ENCODE measurements at regions not wholly inside any gene's neighbourhood (a gene's known extent, or its start where the extent isn't known, plus 50 kb on each side); places are given as distances from the start of the nearest gene placed in this dataset.

DNA sequence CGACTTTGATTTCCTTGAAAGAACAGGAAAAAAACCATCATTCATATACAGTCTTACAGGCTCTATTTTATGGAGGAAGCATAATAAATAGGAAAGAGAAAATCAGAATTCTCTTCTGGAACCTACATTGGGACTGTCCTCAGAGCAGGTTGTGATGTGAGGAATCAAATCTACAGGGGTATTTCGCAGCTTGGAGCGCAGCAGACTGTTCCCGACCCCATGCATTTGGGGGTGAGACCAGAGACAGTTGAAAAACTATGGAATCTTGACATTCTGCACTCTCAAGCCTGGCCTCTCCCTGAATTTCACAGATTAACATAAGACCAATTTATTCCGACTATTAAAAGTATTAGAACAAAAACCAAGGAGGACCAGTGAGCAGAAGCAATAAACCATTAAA, 93.3 kb upstream of the PRSS58 start:
- no peak overlapping the region for H3K4me3 ChIP-seq (ENCODE audit: low read length)
- Mint-ChIP-seq H3K4me3 (no peak overlapping the region), H3K4me1 (ENCODE audit: low read depth) (peaks cover 39% of the 10 kb centered on the region), H3K36me3 (ENCODE audit: low read depth) (no peaks in the 10 kb centered on the region), H3K27ac (no peak overlapping the region), H3K27me3 (peaks cover 5% of the 10 kb centered on the region), H3K9me3 (no peaks in the 10 kb centered on the region)
- CTCF ChIA-PET: no interaction called here
- no peaks in the 10 kb centered on the region for H3K27me3 ChIP-seq (ENCODE audit: control insufficient read depth in 1 of 2, insufficient read depth in 2 of 2, low read length in 2 of 2)
- ATAC-seq (ENCODE audit: poor library complexity) (no peak), DNase-seq (no peak)
- POLR2A ChIA-PET: no interaction called here
- TF ChIP-seq, protein P1, sequence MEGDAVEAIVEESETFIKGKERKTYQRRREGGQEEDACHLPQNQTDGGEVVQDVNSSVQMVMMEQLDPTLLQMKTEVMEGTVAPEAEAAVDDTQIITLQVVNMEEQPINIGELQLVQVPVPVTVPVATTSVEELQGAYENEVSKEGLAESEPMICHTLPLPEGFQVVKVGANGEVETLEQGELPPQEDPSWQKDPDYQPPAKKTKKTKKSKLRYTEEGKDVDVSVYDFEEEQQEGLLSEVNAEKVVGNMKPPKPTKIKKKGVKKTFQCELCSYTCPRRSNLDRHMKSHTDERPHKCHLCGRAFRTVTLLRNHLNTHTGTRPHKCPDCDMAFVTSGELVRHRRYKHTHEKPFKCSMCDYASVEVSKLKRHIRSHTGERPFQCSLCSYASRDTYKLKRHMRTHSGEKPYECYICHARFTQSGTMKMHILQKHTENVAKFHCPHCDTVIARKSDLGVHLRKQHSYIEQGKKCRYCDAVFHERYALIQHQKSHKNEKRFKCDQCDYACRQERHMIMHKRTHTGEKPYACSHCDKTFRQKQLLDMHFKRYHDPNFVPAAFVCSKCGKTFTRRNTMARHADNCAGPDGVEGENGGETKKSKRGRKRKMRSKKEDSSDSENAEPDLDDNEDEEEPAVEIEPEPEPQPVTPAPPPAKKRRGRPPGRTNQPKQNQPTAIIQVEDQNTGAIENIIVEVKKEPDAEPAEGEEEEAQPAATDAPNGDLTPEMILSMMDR (IDR thresholded peaks at IDR 0.05): no peak
- peaks cover 23% of the 10 kb centered on the region for H3K4me1 ChIP-seq (ENCODE audit: insufficient read depth, low read length)
- no peaks in the 10 kb centered on the region for H3K36me3 ChIP-seq (ENCODE audit: insufficient read depth, low read length)
- no peak overlapping the region for H3K27ac ChIP-seq (ENCODE audit: low read depth in 1 of 2, low read length in 2 of 2)
- intact Hi-C loops (cut with DNase I, micrococcal nuclease): no loop called here
- no peaks in the 10 kb centered on the region for H3K9me3 ChIP-seq (ENCODE audit: control insufficient read depth in 1 of 2, insufficient read depth in 1 of 2, low read length in 2 of 2)

- DNase-seq: no peak
- Histone ChIP-seq H3K4me1 (ENCODE audit: insufficient read depth, low read length) (peaks cover 22% of the 10 kb centered on the region), H3K4me3 (ENCODE audit: low read length) (no peak overlapping the region), H3K27ac (ENCODE audit: low read depth in 1 of 2, low read length in 2 of 2) (no peak overlapping the region), H3K9me3 (ENCODE audit: control insufficient read depth in 1 of 2, insufficient read depth in 1 of 2, low read length in 2 of 2) (no peaks in the 10 kb centered on the region), H3K36me3 (ENCODE audit: insufficient read depth, low read length) (no peaks in the 10 kb centered on the region), H3K27me3 (ENCODE audit: control insufficient read depth in 1 of 2, insufficient read depth in 2 of 2, low read length in 2 of 2) (no peaks in the 10 kb centered on the region)
- H3K27ac Mint-ChIP-seq: no peak overlapping the region
- TF ChIP-seq, protein P1 (IDR thresholded peaks at IDR 0.05): no peak
- H3K36me3 Mint-ChIP-seq (ENCODE audit: low read depth): no peaks in the 10 kb centered on the region
- peaks cover 28% of the 10 kb centered on the region for H3K4me1 Mint-ChIP-seq (ENCODE audit: low read depth)
- no peak overlapping the region for H3K4me3 Mint-ChIP-seq
- peaks cover 5% of the 10 kb centered on the region for H3K27me3 Mint-ChIP-seq
- ChIA-PET POLR2A (no interaction called here), CTCF (no interaction called here)
- intact Hi-C loops (cut with DNase I, micrococcal nuclease): no loop called here
- no peaks in the 10 kb centered on the region for H3K9me3 Mint-ChIP-seq
- ATAC-seq (ENCODE audit: poor library complexity): no peak
Observed at GRCh38 chr7:142349670-142350405, 92.0 kb upstream of the PRSS58 start.

DNA sequence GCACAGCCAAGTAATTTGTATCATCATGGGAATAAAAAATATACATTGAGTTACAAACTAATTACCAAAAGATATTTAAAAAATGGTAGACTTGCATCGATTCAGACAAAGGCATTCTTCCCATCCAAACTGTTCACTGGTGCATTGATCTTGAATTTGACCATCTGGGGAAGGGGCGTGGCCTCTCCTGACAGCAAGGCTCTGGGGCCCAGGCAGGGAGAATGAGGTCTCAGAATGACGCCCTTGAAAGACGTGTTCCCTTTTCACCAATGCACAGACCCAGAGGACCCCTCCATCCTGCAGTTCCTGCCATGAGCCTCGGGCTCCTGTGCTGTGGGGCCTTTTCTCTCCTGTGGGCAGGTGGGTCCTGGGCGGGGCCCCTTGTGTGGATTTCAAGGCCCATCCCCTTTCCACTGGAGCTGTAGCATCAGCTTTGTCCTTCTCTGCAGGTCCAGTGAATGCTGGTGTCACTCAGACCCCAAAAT, 91.1 kb upstream of the PRSS58 start:
- Histone ChIP-seq H3K9me3 (ENCODE audit: control insufficient read depth in 1 of 2, insufficient read depth in 1 of 2, low read length in 2 of 2) (no peaks in the 10 kb centered on the region), H3K4me3 (ENCODE audit: low read length) (no peak overlapping the region), H3K27ac (ENCODE audit: low read depth in 1 of 2, low read length in 2 of 2) (no peak overlapping the region), H3K27me3 (ENCODE audit: control insufficient read depth in 1 of 2, insufficient read depth in 2 of 2, low read length in 2 of 2) (no peaks in the 10 kb centered on the region), H3K36me3 (ENCODE audit: insufficient read depth, low read length) (no peaks in the 10 kb centered on the region), H3K4me1 (ENCODE audit: insufficient read depth, low read length) (peaks cover 18% of the 10 kb centered on the region)
- Mint-ChIP-seq H3K36me3 (ENCODE audit: low read depth) (no peaks in the 10 kb centered on the region), H3K27me3 (peaks cover 5% of the 10 kb centered on the region), H3K27ac (no peak overlapping the region), H3K4me1 (ENCODE audit: low read depth) (peaks cover 23% of the 10 kb centered on the region), H3K4me3 (no peak overlapping the region), H3K9me3 (no peaks in the 10 kb centered on the region)
- DNase-seq (no peak), ATAC-seq (ENCODE audit: poor library complexity) (no peak)
- ChIA-PET POLR2A (no interaction called here), CTCF (no interaction called here)
- TF ChIP-seq, protein P1 (IDR thresholded peaks at IDR 0.05): no peak
- intact Hi-C loops (cut with DNase I, micrococcal nuclease): no loop called here
